ENCODE measurements at regions not wholly inside any gene's neighbourhood (a gene's known extent, or its start where the extent isn't known, plus 50 kb on each side); places are given as distances from the start of the nearest gene placed in this dataset.

DNA sequence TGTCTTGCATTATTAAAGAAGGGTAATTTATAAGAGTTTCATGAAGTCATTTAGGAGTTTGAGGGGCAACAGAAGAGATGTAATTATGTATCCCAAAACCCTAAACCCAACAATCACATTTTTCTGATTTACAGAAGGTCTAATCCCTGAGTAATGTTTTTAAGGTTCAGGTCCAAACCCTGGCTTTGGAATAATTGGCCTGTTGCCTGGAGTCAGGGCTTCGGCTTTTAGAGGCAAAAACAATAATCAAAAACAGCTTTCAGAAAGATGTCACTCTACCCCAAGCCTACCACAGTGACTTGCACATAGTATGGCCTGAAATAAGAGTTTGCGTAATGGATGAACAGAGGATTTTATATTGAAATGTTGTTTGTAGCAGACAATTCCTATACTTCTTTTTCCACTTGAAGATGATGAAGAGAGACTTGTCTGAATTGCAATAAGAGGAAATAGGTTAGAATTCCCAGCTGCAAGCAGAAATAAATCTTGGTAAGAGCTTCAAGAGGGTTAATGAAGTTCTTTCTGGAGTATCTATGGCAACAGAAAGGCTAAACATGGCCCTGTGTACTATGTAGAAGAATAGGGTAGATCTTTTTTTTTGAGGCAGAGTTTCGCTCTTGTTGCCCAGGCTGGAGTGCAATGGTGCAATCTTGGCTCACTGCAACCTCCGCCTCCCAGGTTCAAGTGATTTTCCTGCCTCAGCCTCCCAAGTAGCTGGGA lies 152.0 kb downstream of the GPBP1 start:
- no peak overlapping the region for H3K4me2 ChIP-seq (ENCODE audit: low read length)
- no peaks in the 10 kb centered on the region for H3K79me2 ChIP-seq (ENCODE audit: low read length)
- H3K9me3 ChIP-seq (ENCODE audit: insufficient read depth, low read length) = no peaks in the 10 kb centered on the region
- H3K36me3 ChIP-seq (replicated peaks; ENCODE audit: low read depth, low read length) = no peaks in the 10 kb centered on the region
- H4K20me1 ChIP-seq (ENCODE audit: insufficient read depth, low read length) = no peaks in the 10 kb centered on the region
- TF ChIP-seq, protein P1, sequence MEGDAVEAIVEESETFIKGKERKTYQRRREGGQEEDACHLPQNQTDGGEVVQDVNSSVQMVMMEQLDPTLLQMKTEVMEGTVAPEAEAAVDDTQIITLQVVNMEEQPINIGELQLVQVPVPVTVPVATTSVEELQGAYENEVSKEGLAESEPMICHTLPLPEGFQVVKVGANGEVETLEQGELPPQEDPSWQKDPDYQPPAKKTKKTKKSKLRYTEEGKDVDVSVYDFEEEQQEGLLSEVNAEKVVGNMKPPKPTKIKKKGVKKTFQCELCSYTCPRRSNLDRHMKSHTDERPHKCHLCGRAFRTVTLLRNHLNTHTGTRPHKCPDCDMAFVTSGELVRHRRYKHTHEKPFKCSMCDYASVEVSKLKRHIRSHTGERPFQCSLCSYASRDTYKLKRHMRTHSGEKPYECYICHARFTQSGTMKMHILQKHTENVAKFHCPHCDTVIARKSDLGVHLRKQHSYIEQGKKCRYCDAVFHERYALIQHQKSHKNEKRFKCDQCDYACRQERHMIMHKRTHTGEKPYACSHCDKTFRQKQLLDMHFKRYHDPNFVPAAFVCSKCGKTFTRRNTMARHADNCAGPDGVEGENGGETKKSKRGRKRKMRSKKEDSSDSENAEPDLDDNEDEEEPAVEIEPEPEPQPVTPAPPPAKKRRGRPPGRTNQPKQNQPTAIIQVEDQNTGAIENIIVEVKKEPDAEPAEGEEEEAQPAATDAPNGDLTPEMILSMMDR (IDR thresholded peaks at IDR 0.05; ENCODE audit: low read depth, low read length) = no peak
- TF ChIP-seq EZH2phosphoT487 (IDR thresholded peaks at IDR 0.05; ENCODE audit: low read depth) = no peak
- no peak overlapping the region for H2AFZ ChIP-seq (ENCODE audit: low read depth, low read length)
- no peaks in the 10 kb centered on the region for H3K27me3 ChIP-seq (ENCODE audit: low read depth, low read length)
- H3K4me1 ChIP-seq (ENCODE audit: low read length) = no peaks in the 10 kb centered on the region
- H3K4me3 ChIP-seq (ENCODE audit: low read length) = no peak overlapping the region
- no peak overlapping the region for H3K27ac ChIP-seq (ENCODE audit: low read length)
- H3K9ac ChIP-seq (ENCODE audit: low read length) = no peak overlapping the region

DNA sequence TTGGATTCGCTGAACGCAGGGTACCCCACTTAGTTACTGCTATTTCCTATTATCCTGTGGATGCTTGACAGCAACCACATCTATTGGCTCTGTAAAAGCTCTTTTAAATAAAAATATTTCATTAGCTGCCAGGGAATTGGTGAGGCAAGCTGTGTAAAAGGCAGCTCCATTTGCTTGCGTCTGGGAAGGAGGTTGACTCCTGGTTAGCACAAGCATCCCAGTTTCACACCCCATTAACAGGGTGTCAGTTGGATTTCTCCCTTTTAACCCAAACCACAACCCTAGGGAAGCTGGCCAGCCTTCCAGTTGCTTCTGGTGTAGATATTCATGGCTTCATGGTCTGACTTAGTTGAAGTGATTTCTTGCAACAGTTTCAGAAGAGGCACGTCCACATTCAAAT lies 151.0 kb downstream of the GPBP1 start:
- H3K9me3 ChIP-seq (ENCODE audit: insufficient read depth, low read length) = no peaks in the 10 kb centered on the region
- no peaks in the 10 kb centered on the region for H3K79me2 ChIP-seq (ENCODE audit: low read length)
- no peak overlapping the region for H3K4me2 ChIP-seq (ENCODE audit: low read length)
- H3K36me3 ChIP-seq (replicated peaks; ENCODE audit: low read depth, low read length) = no peaks in the 10 kb centered on the region
- H4K20me1 ChIP-seq (ENCODE audit: insufficient read depth, low read length) = no peaks in the 10 kb centered on the region
- no peaks in the 10 kb centered on the region for H3K4me1 ChIP-seq (ENCODE audit: low read length)
- H3K9ac ChIP-seq (ENCODE audit: low read length) = no peak overlapping the region
- H2AFZ ChIP-seq (ENCODE audit: low read depth, low read length) = no peak overlapping the region
- no peak overlapping the region for H3K27ac ChIP-seq (ENCODE audit: low read length)
- TF ChIP-seq, protein P1 (IDR thresholded peaks at IDR 0.05; ENCODE audit: low read depth, low read length) = no peak
- TF ChIP-seq EZH2phosphoT487 (IDR thresholded peaks at IDR 0.05; ENCODE audit: low read depth) = no peak
- H3K27me3 ChIP-seq (ENCODE audit: low read depth, low read length) = no peaks in the 10 kb centered on the region
- no peak overlapping the region for H3K4me3 ChIP-seq (ENCODE audit: low read length)

- H3K9ac ChIP-seq (ENCODE audit: low read length) = no peak overlapping the region
- no peaks in the 10 kb centered on the region for H3K27me3 ChIP-seq (ENCODE audit: low read depth, low read length)
- H3K4me3 ChIP-seq (ENCODE audit: low read length) = no peak overlapping the region
- H3K79me2 ChIP-seq (ENCODE audit: low read length) = no peaks in the 10 kb centered on the region
- no peaks in the 10 kb centered on the region for H3K4me1 ChIP-seq (ENCODE audit: low read length)
- no peak overlapping the region for H3K27ac ChIP-seq (ENCODE audit: low read length)
- no peak overlapping the region for H2AFZ ChIP-seq (ENCODE audit: low read depth, low read length)
- H3K36me3 ChIP-seq (replicated peaks; ENCODE audit: low read depth, low read length) = no peaks in the 10 kb centered on the region
- TF ChIP-seq EZH2phosphoT487 (IDR thresholded peaks at IDR 0.05; ENCODE audit: low read depth) = no peak
- TF ChIP-seq, protein P1 (IDR thresholded peaks at IDR 0.05; ENCODE audit: low read depth, low read length) = no peak
- no peaks in the 10 kb centered on the region for H3K9me3 ChIP-seq (ENCODE audit: insufficient read depth, low read length)
- no peaks in the 10 kb centered on the region for H4K20me1 ChIP-seq (ENCODE audit: insufficient read depth, low read length)
- H3K4me2 ChIP-seq (ENCODE audit: low read length) = no peak overlapping the region
These were observed 150.3 kb downstream of the GPBP1 start for GRCh38 chr5:57324181-57324580.

DNA sequence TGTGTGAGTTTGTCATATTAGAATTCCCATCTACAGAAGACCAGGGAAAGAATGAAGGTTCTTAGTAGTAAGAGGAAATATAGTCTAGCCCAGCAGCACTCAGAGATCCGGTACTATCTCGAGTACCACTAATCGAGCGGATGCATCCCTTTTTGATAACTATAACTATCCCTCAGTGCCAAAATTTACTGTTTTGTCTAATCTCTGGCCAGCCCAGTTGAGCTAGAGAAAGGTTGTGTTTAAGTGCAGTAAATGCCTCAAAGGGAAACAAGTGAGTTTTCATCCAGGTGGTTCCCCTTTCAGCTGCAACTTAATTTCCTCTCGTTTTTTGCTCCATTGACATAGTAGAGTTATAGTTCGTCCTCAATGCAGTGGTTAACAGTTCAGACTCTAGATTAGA lies 146.7 kb downstream of the GPBP1 start:
- Histone ChIP-seq H3K27ac (ENCODE audit: low read length) (no peak overlapping the region), H3K27me3 (ENCODE audit: low read depth, low read length) (no peaks in the 10 kb centered on the region), H3K4me1 (ENCODE audit: low read length) (no peaks in the 10 kb centered on the region), H2AFZ (ENCODE audit: low read depth, low read length) (no peak overlapping the region), H3K36me3 (replicated peaks; ENCODE audit: low read depth, low read length) (no peaks in the 10 kb centered on the region), H3K4me3 (ENCODE audit: low read length) (no peak overlapping the region), H4K20me1 (ENCODE audit: insufficient read depth, low read length) (no peaks in the 10 kb centered on the region), H3K79me2 (ENCODE audit: low read length) (no peaks in the 10 kb centered on the region), H3K9me3 (ENCODE audit: insufficient read depth, low read length) (no peaks in the 10 kb centered on the region), H3K4me2 (ENCODE audit: low read length) (no peak overlapping the region), H3K9ac (ENCODE audit: low read length) (no peak overlapping the region)
- TF ChIP-seq, protein P1 (IDR thresholded peaks at IDR 0.05; ENCODE audit: low read depth, low read length) = no peak
